ENCODE measurements at regions not wholly inside any gene's neighbourhood (a gene's known extent, or its start where the extent isn't known, plus 50 kb on each side); places are given as distances from the start of the nearest gene placed in this dataset.

- TF ChIP-seq CTCF (IDR thresholded peaks at IDR 0.05) = no peak
- no peak for TF ChIP-seq EP300 (IDR thresholded peaks at IDR 0.05)
- TF ChIP-seq POLR2A (IDR thresholded peaks at IDR 0.05) = no peak
These were observed 500.6 kb downstream of the DISC1 start for GRCh38 chr1:232127190-232127589.
